Activated CD8-positive, alpha-beta memory T cell treated with anti-CD3 and anti-CD28 coated beads for 48 hours (primary cell): ENCODE measurements at regions not wholly inside any gene's neighbourhood (a gene's known extent, or its start where the extent isn't known, plus 50 kb on each side); places are given as distances from the start of the nearest gene placed in this dataset.

Experiments used
- DNase-seq, 3 experiments: peaks; one replicate each; pipeline ENCODE4 v3.0.0-alpha.2; 2020; ENCODE audit warnings: low read depth in 2 of 3, low spot score in 2 of 3

DNA sequence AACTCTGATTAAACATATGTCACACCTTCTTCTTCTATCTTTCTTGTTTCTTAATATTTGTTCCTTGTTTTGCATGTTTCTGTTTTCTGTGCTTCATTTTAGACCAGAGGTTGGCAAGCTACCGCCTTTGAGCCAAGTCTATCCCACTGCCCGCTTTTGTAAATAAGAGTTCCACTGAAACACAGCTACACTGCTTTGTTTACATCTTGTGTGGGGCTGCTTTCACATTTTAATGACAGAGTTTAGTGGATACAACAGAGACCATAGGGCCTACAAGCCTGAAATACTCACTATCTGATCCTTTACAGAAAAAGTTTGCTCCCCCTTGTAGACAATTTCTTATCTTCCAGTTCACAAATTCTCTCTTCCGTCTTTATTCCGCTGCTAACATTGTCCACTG is 109.4 kb upstream of the SPACA1 start:
- DNase-seq: no peak

DNA sequence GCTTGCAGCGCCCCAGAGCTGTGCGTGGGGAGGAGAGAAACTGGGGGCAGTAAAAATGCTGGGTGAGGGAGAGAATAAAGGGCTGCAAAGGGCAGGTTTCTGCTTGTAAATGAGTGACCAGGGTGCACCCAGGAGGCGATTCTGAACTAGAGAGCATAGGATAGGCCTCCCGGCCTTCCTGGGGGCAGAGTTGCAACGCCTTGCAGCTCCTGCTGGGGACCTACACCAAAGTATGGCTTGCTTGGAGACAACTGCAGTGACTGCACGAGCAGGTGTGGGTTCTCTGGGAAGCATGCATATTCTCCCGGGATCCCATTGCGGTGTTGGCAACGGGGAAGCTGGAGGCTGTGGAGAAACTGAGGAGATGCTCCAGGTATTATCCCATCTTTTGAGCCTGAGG is 111.6 kb upstream of the SPACA1 start:
- DNase-seq: no peak

DNA sequence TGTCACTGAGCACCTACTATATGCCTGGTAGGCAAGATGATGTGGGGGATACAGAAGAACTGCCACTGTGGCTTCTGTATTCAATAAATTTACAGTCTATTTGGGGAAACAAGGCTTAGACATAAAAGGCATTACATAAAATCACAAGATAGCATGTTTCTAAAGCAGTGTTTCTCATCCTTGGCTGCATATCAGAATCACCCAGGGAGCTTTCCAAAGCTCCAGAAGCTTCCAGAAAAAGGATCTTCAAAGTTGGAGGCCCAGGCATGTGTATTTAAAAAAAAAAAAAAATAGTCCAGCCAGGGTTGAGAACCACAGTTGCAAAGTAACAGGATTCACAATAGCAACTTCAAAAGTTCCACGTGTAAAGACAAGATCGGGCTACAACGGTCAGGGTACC is 112.4 kb upstream of the SPACA1 start:
- no peak for DNase-seq

DNA sequence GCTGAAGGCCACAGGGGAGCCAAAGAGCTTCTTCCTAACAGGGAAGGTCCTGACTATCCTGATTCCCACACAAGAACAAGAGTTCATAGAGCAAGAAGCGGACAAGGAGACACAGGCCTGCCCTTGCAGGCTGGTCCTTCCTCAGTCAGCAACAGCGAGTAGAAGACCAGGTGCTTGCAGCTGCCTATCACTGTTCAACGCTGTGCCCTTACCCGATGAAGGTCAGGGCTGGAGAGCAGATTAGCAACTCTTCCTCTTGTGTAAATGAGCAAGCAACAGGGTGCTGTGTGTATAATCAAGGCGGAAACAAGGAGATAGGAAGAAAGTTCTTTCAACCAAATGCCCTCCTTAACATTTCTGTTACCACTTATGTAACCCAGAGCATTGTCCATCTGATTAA is 115.3 kb upstream of the SPACA1 start:
- DNase-seq: no peak

DNA sequence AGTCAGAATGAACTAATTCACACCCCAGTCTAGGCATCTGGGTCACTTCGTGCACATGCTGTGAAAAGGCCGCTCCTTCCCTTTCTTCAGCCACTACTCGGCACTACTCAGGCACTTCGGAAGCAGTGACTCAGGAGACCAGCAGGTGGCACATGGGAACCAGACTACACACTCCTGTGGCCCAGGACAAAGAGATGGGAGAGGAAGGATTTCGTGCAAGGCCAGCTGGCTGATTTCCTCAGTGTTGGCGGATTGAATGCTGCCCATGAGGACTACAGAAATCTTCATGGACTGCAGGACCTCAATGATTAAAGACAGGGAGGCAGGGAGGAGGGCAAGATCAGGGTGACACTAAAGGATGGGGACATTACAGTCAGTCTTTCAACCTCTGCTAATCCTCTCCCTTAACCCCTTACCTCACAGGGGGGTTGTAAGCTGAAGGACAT is 117.8 kb upstream of the SPACA1 start:
- DNase-seq: peak in 1 of 3 experiments; percentile 8

DNA sequence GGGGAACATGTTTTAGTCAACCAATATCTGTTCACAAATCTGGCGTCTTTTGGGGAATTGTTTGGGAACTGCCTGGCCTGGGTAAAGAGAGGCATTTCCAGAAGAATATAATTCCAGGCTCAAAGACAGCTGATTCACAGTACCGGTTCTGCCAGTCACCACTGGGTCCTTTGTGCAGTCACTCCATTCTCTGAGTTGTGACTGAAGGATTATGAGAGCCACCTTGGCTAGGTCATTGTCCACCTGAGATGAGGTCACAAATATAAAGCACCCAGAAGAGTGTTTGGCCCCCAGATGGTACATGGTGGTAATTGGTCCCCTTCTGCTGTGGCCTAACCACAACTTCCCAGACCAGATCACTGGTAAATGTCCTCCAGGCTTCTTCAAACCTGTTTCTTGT is 121.0 kb upstream of the SPACA1 start:
- DNase-seq: no peak

DNA sequence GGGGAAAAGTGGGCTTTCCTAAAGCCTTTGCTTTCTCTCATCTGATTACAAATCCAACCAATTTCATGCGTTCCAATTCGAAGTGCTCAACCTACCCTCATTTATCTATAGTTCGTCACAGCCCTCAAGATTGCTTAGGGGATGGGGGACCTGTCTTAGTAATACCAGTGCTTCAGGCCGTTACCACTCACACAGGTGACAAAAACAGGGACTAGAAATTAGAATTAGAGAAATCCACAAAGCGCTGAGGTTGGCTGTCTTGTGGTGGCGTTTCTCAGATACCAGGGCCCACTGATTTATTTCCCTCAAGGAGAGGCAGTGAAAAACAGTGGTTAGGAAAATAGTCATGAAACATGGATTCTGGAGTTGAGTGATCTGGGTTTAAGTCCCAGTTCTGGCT is 121.6 kb upstream of the SPACA1 start:
- no peak for DNase-seq

DNA sequence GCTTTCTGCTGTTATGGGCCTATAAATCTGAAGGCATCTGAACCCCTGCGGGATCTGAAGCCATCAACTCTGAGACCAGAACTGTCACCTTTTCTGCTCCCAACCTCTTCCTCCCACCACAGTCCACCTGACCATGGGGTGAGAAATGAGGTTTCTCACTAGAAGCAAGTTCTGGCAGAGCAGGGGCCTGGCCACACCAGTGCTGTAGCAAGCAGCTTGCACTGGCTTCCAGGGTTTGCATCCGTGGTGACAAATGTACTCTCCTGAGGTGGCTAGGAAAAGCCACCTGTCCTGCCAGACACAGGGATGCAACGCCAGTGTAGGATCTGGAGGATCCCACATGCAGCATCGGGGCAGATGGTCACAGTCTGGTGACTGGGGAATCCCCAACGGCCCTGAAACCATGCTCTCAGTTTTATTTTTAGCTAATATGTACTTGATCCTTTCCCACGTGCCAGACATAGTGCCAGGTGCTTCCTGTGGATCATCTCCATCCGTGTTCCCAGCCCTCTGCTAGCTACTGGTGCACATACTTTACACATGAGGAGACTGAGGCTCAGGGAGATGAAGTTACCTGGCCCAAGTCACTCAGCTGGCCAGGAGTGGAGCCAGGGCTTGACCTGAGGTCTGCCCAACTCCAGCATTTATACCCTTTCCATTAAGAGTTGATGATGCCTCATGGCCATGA is 122.1 kb upstream of the SPACA1 start:
- DNase-seq: peak in 1 of 3 experiments; percentile 4

DNA sequence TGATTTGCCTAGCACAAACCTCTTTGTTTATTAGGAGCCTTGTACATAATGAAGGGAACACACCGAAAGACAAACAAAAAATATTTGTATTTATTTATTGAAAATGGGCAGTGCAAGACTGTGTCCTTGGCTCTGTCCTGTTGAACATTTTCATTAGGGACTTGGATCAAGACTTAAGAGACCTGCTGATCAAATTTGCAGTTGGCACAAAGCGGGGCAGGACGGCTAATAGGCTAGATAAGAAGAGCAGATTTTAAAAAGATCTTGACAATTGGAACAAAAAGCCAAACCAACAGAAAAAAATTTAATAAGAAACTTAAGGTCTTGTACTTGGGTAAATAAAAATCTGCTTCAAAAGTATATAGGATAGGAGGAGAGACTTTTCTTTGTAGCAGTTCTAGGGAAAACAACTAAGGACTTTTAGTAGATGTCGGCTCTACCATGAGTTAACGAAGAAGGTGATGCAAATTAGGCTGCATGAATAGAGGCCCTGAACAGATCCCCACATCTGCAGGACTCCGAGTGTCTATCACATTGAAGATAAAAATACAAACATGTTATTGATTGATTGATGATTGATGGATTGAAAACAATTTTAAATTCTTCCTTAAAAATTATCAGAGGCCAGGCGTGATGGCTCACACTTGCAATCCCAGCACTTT is 124.1 kb upstream of the SPACA1 start:
- DNase-seq: no peak

DNA sequence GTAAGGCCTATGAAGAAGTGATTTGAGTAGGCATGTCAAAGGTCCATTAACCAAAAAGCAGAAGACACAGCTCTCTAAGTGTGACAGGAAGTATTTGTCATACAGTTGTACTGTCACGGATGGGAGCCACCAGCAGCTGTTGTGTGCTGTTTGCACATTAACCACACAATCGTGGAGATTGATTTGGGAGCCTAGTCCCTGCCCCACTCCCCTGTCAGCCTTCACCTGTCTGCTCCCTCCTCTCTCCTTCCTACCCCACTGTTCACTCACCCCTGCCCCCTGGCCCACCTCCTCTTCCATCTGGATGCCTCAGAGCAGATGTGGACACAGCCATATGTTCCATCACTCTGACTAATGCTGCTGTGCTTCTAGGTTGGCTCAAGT is 124.7 kb upstream of the SPACA1 start:
- DNase-seq: no peak

DNA sequence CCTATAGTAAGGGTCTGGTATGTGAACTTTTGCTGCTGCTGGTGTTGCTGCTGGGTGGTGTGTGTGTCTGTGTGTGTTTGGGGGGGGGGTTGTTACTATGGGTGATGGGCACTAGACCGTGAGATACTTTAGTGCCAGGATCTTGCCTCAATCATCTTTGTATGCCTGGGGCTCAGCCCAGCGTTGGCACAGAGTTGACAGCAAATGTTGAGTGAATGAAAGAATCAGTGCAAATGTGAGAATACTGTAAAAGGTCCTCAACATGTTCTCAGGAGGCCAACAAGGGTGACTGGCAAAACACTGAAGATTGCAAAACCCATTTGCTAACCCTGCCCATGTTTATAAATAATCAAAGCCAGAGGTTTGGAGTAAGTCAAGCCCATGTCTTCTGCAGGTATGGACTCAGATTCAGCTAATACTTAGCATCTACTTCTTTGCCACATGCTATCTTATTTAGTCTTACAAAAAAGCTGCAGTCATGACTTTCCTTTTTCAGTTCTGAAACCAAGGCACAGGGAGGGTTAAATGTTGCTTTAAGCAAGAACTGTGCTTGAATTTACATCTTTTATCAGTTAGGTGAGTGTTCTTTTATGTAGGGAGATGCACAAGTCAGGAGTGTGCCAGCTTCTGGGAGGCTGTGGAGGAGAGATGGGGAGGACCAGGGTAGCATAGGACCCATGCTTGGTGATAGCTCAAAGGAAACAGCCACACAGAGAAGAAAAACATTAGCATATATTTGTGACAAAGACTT is 125.3 kb upstream of the SPACA1 start:
- no peak for DNase-seq

DNA sequence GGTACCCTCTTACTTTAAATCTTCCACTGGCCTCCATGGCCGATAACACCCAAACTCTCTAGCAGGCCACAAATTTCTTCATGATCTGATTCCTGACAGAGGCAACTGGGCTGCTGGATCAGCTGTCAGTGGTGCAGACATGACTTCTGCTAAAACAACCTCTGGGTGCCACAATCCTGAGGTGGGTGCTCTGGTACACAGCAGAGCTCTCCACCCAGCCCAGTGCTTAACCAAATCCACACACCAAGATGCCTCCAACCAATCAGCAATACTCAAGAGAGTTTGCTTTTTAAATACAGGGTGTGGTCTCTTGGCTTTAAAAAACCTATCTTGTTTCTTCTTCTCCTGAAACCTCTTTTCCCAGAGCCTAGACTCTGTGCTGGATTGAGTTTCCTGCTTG is 126.6 kb upstream of the SPACA1 start:
- no peak for DNase-seq

DNA sequence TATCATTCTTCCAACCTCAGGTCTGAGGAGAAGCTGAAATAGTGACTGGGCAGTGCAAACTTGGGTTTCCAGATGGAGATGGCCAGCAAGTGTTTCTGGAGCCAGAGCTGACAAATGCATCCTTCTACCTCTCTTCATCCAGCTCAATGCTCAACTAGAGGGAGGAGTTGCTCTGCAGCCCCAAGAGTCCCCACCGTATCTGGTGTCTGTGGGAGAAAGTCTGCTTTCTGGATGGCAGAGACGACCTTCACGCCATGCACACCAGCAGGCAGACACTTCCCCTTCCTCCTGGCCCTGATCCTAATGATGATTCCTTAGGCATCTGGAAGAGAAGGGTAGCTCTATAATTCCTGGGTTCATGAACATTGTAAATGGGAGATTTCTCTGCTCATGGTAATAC is 127.4 kb upstream of the SPACA1 start:
- DNase-seq: no peak

DNA sequence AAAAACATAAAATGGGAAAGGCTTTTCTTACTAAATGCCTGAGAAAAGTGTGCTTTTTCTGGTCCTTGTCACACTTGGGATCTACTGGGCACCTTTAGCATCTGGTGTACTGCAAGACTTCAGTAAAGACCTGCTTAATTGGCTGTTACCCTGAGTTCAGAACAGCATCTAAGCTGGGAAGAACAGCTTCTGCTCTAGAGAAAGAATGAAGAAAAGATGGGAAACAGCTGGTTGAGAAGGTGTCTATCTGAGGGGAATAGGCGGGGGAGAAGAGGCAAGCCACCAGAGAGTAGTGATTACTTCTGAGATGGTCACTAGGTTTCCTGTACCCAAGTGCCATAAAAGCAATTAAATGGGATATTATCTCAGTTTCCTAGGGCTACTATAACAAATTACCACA is 128.2 kb upstream of the SPACA1 start:
- no peak for DNase-seq

DNA sequence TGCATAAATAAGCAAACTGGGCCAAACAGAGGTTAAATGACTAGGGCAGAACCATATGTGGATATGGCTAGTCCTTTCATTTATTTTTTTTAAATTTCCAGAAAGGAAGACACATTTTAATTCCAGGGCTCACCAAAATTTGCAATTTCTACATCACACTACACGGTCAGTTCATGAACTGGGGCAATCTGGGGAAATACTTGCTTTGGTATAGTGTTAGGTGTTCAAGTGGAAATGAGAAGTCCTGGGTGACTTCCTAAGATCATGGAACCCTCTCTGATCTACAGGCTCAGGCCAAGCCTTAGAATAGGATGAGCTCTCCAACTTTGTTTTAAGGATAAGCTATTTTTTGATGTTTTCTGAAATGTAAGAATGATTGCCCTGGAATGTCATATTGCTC is 128.6 kb upstream of the SPACA1 start:
- DNase-seq: no peak

DNA sequence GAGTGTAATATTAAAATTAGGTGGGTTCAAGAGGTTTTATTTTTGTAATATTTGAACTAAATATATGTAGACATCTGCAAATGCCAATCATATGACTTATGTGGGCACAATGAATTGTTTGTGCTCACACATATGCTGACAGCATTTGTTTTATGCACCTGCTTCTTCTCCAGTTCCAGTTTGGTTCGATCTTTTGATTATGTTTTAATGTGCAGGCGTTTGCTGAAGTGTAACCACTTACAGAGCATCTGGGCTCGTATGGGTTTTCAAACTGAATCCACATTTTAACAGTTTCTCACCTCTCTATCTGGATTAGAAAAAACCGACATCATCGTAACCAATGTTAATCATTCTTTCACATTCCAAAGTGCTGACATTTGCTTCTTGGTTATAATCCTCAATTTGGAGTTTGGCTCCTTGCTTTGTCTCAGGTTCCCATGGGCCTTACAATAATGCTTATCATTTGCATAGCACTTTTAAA is 129.1 kb upstream of the SPACA1 start:
- no peak for DNase-seq

DNA sequence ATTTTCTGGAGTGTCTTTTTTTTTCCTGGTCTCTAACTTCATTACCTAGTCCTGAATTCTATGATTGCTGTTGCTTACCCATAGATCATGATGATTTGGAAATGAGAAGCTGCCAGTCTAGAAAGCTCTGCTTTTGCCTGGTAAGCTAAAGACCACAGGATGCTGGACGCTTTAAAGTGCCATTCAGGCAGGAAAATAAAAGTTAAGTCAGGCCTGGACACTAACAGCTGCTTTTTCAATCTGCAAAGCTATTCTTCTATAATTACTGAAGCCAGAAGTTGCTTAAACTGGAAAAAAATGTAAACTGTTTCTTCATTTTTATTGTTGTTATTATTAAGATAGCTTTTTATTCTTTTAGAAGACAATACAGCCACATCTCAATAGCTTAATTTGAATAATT is 129.8 kb upstream of the SPACA1 start:
- no peak for DNase-seq

DNA sequence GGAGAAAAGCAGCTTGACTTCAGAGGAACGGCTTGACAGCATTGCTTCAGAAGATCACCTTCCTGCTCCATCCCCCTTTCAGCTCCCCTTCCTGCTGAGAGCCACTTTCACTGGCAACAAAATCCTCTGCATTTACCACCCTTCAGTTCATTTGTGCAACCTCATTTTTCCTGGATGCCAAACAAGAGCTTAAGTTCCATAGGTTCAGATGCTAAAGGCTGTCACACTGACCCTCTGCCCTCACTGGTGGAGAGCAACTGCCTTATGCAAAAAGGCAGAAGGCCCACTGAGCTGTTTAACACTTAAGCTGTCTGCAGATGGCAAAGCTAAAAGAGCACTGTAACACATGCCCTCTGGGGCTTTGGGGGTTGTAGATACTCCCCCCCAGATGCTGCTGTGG is 131.2 kb upstream of the SPACA1 start:
- DNase-seq: no peak

DNA sequence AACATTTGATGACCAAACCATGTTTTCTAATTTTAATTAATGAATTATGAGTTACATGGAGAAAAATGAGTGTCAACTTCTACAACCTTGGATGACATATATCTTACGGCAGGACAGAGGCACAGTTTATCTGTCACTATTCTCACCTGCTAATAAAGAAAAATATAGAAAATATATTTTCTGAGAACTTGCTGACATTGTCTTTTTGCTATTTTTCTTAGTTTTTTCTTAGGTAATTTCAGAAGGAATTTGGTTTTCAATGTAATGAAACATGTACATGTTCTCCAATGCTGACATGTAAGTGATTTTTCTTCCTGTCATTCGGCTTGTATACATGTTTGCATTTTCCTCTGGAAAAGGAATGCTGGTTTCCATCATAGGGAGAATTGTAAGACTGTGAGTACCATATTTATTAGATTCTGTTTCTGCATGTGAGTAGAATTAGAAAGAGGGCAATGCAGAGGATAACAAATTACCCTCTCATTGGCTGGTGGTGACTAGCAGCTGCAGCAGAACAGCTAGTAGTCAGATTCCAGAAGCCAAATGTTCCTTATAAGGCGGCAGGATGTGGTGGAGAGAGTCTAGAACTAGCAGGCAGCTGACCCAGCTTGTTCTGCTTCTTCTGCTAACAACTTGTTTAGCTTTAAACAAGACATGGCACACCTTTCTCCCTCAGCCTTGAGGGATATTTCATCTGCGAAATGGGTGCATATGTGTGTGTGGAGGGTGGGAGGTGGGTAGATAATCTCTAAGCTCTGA is 132.8 kb upstream of the SPACA1 start:
- no peak for DNase-seq

DNA sequence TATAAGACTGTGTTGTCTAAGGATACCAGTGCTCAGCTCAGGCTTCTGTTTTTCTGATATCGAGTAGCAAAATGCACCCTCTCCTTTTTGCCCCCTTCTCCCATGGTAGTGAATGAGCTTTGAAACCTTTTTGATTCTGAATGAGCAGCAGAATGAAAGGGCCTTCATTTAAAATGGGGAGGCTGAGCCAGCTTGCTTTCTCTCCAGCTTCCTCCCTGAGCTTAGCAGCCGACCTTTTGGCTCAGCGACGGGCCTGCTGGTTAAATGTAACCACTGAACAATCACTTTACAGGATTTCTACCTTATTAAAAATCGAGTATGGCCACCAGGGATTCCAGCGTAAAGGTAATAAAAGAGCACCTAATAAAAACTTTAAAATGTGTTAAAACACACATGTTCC is 133.7 kb upstream of the SPACA1 start:
- DNase-seq: no peak

DNA sequence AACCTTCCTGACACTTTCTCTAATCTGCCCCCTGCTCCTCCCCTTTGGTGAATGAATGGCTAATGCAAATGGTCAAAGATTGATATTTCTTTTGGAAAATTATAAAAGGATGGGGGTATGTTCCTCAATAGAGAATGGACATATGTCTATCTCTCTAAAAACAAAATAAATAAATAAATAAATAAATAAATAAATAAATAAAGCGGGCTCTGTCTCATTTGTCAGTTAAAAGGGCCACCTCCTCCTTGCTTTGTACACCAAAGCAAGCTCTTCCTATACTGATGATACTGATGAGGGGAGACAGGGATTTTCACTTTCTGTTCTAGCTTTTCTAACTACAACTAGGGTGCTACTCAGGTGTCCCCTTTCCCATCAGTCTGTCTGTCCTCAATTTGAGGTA is 135.5 kb upstream of the SPACA1 start:
- DNase-seq: no peak

DNA sequence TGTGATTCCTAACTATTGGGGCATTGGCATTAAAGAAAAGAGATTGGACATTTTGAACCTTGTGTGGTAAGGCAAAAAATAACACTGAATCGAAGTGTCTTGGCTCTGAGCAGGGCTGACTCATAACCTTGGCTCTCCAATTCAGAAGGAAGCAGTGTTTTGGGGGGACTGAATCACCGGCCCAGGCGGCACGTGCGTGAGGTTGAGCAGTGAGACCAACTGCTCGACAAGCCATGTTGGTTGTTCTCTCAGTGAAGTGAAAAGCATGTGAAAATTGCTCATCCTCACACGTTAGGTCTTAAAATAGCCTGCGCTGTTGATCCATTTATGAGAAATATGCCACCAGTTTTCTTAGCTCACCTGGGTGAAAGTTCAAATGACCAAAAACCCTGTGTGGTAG is 137.8 kb upstream of the SPACA1 start:
- DNase-seq: peak in 1 of 3 experiments; percentile 22
